Nephron progenitor cell (in vitro differentiated cells): ENCODE measurements at regions not wholly inside any gene's neighbourhood (a gene's known extent, or its start where the extent isn't known, plus 50 kb on each side); places are given as distances from the start of the nearest gene placed in this dataset.

Source experiments
- DNase-seq: peaks from one replicate; pipeline ENCODE4 v3.0.0; 2021
- H3K27ac Mint-ChIP-seq: 2 replicates; pipeline ENCODE4 v1.8.0; 2021; ENCODE audit warnings: mild to moderate bottlenecking, moderate library complexity, mixed read lengths
- H3K27me3 Mint-ChIP-seq: 2 replicates; pipeline ENCODE4 v1.8.0; 2021; ENCODE audit warnings: mild to moderate bottlenecking, low read depth, mixed read lengths; ENCODE audit not compliant: poor library complexity
- H3K36me3 Mint-ChIP-seq: 2 replicates; pipeline ENCODE4 v1.8.0; 2021; ENCODE audit warnings: low read depth, mixed read lengths
- H3K4me1 Mint-ChIP-seq: 2 replicates; pipeline ENCODE4 v1.8.0; 2021; ENCODE audit warnings: mixed read lengths
- H3K4me3 Mint-ChIP-seq: 2 replicates; pipeline ENCODE4 v1.8.0; 2021; ENCODE audit warnings: mild to moderate bottlenecking, moderate library complexity, mixed read lengths
- H3K9me3 Mint-ChIP-seq: 2 replicates; pipeline ENCODE4 v1.8.0; 2021; ENCODE audit warnings: mild to moderate bottlenecking, moderate library complexity, mixed read lengths
- CTCF ChIP-seq: fragments of 200-600 bp; sonication (generic); IDR thresholded peaks from 2 replicates; pipeline ENCODE4 v1.5.0; 2021; ENCODE audit warnings: antibody characterized with exemption

GRCh38 chr16:54231919-54232318 is 54.7 kb downstream of the IRX3 start:
- Mint-ChIP-seq H3K4me1 (peaks cover 4% of the 10 kb centered on the region), H3K4me3 (no peak overlapping the region), H3K27ac (no peak overlapping the region), H3K9me3 (peaks cover 5% of the 10 kb centered on the region), H3K36me3 (no peaks in the 10 kb centered on the region), H3K27me3 (peaks cover 7% of the 10 kb centered on the region)
- DNase-seq = no peak
- TF ChIP-seq CTCF = no peak

- Mint-ChIP-seq H3K4me1 (peaks cover 4% of the 10 kb centered on the region), H3K36me3 (no peaks in the 10 kb centered on the region), H3K27me3 (peaks cover 4% of the 10 kb centered on the region), H3K9me3 (peaks cover 5% of the 10 kb centered on the region), H3K27ac (no peak overlapping the region), H3K4me3 (no peak overlapping the region)
- no peak for TF ChIP-seq CTCF
- DNase-seq = no peak
Measured at GRCh38 chr16:54231336-54231735, 55.3 kb downstream of the IRX3 start.

GRCh38 chr16:54228325-54228724 is 58.3 kb downstream of the IRX3 start:
- no peak overlapping the region for H3K27ac Mint-ChIP-seq
- no peaks in the 10 kb centered on the region for H3K36me3 Mint-ChIP-seq
- no peak for TF ChIP-seq CTCF
- DNase-seq = no peak
- peaks cover 9% of the 10 kb centered on the region for H3K27me3 Mint-ChIP-seq
- peaks cover 5% of the 10 kb centered on the region for H3K9me3 Mint-ChIP-seq
- H3K4me1 Mint-ChIP-seq = peaks cover 4% of the 10 kb centered on the region
- no peak overlapping the region for H3K4me3 Mint-ChIP-seq

- Mint-ChIP-seq H3K4me3 (no peak overlapping the region), H3K4me1 (peaks cover 4% of the 10 kb centered on the region), H3K9me3 (peaks cover 5% of the 10 kb centered on the region), H3K36me3 (no peaks in the 10 kb centered on the region), H3K27me3 (peaks cover 9% of the 10 kb centered on the region), H3K27ac (no peak overlapping the region)
- no peak for TF ChIP-seq CTCF
- no peak for DNase-seq
Measured at GRCh38 chr16:54226296-54227010, 60.1 kb downstream of the IRX3 start.

GRCh38 chr16:54219709-54220108 is 66.9 kb downstream of the IRX3 start:
- no peak for DNase-seq
- H3K4me1 Mint-ChIP-seq = no peaks in the 10 kb centered on the region
- H3K9me3 Mint-ChIP-seq = no peaks in the 10 kb centered on the region
- no peaks in the 10 kb centered on the region for H3K36me3 Mint-ChIP-seq
- H3K27me3 Mint-ChIP-seq = peaks cover 21% of the 10 kb centered on the region
- no peak overlapping the region for H3K27ac Mint-ChIP-seq
- H3K4me3 Mint-ChIP-seq = no peak overlapping the region
- TF ChIP-seq CTCF = no peak

GRCh38 chr16:54216688-54217087 is 69.9 kb downstream of the IRX3 start:
- no peak overlapping the region for H3K27ac Mint-ChIP-seq
- H3K4me3 Mint-ChIP-seq = no peak overlapping the region
- H3K4me1 Mint-ChIP-seq = peaks cover 13% of the 10 kb centered on the region
- TF ChIP-seq CTCF = no peak
- peaks cover 22% of the 10 kb centered on the region for H3K27me3 Mint-ChIP-seq
- DNase-seq = no peak
- no peaks in the 10 kb centered on the region for H3K36me3 Mint-ChIP-seq
- H3K9me3 Mint-ChIP-seq = no peaks in the 10 kb centered on the region
